ENCODE measurements at regions not wholly inside any gene's neighbourhood (a gene's known extent, or its start where the extent isn't known, plus 50 kb on each side); places are given as distances from the start of the nearest gene placed in this dataset.
"Not testable (repeated sequence)": the region's sequence is repeated elsewhere in the genome, so short reads cannot be mapped to it uniquely, and the experiment has no call there.

- DNase-seq (ENCODE audit: insufficient read length): no peak
- FAIRE-seq: no peak
- no peak for TF ChIP-seq POLR2A (IDR thresholded peaks at IDR 0.05; ENCODE audit: low read depth, low read length)
- no peak for TF ChIP-seq TAF1 (IDR thresholded peaks at IDR 0.05; ENCODE audit: borderline replicate concordance, low read depth, low read length)
- TF ChIP-seq POLR2AphosphoS5 (IDR thresholded peaks at IDR 0.05; ENCODE audit: low read depth, low read length): no peak
These were observed 93.4 kb upstream of the KIF2A start for GRCh38 chr5:62212648-62213047.

- TF ChIP-seq POLR2AphosphoS5 (IDR thresholded peaks at IDR 0.05; ENCODE audit: low read depth, low read length) (no peak), POLR2A (IDR thresholded peaks at IDR 0.05; ENCODE audit: low read depth, low read length) (no peak), TAF1 (IDR thresholded peaks at IDR 0.05; ENCODE audit: borderline replicate concordance, low read depth, low read length) (no peak)
- FAIRE-seq: no peak
These were observed 91.3 kb upstream of the KIF2A start for GRCh38 chr5:62214701-62215100.

GRCh38 chr5:62216603-62217002, 89.4 kb upstream of the KIF2A start:
- DNase-seq (ENCODE audit: insufficient read length); FAIRE-seq: not testable (repeated sequence)

More at GRCh38 chr5:62214701-62215100, 91.3 kb upstream of the KIF2A start:
- no peak for DNase-seq (ENCODE audit: insufficient read length)

- FAIRE-seq; DNase-seq (ENCODE audit: insufficient read length): not testable (repeated sequence)
These were observed 88.9 kb upstream of the KIF2A start for GRCh38 chr5:62217095-62217494.

DNA sequence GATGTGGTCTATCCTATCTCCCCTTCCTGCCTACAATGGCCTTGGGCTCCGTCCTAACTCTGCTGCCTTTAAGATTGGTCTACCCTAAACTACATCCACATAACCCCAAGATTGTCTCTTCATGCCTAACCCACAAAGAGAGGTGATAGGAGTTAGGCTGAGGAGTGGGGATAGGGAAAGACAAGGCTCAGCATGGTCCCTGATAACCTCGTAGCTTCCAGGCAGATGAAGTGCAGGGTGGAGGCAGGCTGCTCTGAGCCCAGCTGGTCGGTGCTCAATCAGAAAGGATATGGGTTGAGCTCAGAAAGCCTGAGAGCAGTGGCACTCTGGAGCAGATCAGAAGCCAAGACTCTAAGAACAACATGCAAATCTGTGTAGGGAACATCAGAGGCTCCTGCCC, 87.1 kb upstream of the KIF2A start:
- FAIRE-seq; DNase-seq (ENCODE audit: insufficient read length): not testable (repeated sequence)

DNA sequence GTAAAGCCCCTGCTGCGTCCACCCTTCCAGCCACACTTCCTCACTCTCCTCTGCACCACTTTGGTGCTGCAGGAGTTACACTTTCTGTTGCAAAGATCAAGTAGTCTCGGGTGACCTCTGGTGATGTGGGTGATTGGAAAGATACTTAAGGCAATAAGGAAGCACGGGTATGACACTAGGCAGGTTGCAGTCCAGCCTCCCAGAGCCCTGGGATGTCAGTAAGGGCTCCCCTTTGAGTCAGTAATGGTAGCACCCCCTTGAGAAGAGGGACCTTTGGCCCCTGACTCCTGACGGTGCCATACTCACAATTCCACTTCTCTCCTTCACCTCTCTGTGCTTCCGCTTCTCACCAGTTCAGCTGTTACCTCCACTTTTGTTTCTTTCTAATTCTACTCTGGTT, 84.1 kb upstream of the KIF2A start:
- DNase-seq (ENCODE audit: insufficient read length); FAIRE-seq: not testable (repeated sequence)

- not testable (repeated sequence) for DNase-seq (ENCODE audit: insufficient read length); FAIRE-seq
These were observed 83.7 kb upstream of the KIF2A start for GRCh38 chr5:62222305-62222704.

DNA sequence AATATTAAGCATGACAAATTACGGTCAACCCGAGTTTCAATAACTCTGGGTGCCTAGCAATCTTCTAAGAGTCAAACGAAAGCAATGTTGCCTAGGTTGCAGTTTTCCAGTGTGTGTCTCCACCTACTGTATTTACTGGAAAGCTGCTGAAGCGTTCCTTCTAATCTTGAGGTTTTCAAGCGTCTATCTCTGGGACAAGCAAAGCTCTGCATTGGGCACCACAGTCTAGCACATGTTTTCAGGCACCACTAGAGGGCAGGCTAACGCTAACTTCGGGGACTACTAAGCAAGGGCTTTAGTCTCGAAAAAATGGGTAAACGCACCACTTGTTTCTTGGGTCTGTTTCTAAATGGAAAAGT, 82.7 kb upstream of the KIF2A start:
- peak; percentile 77 for FAIRE-seq
- not testable (repeated sequence) for DNase-seq (ENCODE audit: insufficient read length)

GRCh38 chr5:62224987-62225601, 80.9 kb upstream of the KIF2A start:
- not testable (repeated sequence) for FAIRE-seq; DNase-seq (ENCODE audit: insufficient read length)

DNA sequence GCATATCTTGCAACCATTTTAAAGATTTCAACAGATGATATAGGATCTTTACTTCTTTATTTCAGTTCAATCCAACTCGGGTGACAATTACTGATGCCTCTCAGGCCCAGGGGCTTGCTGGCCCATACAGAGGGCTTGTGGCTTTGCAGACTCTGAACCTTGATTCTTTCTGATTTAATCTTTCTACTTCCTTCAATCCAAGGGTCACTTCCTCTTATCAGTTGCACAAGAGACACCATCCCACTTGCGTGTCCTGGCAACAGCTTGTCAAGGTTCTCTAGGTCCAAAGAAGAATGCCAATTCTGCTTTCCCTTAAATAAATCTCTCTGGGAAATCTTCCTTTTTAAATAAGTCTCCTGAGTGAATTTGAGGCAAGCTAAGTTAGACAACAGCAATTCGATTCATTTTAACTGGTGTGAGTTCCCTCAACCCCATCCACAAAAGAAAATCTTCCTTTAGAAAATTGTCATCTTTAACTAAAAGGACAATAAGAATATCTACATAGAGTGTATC, 75.1 kb upstream of the KIF2A start:
- FAIRE-seq: not testable (repeated sequence)

GRCh38 chr5:62231576-62231975, 74.4 kb upstream of the KIF2A start:
- FAIRE-seq: no peak
- DNase-seq (ENCODE audit: insufficient read length): no peak
- TF ChIP-seq POLR2A (IDR thresholded peaks at IDR 0.05; ENCODE audit: low read depth, low read length): no peak
- no peak for TF ChIP-seq POLR2AphosphoS5 (IDR thresholded peaks at IDR 0.05; ENCODE audit: low read depth, low read length)
- TF ChIP-seq TAF1 (IDR thresholded peaks at IDR 0.05; ENCODE audit: borderline replicate concordance, low read depth, low read length): no peak

More for the DNA sequence above, 75.1 kb upstream of the KIF2A start:
- DNase-seq (ENCODE audit: insufficient read length): not testable (repeated sequence)

GRCh38 chr5:62232218-62232617, 73.8 kb upstream of the KIF2A start:
- DNase-seq (ENCODE audit: insufficient read length); FAIRE-seq: not testable (repeated sequence)

- not testable (repeated sequence) for DNase-seq (ENCODE audit: insufficient read length); FAIRE-seq
These were observed 72.6 kb upstream of the KIF2A start for GRCh38 chr5:62233083-62234046.

DNA sequence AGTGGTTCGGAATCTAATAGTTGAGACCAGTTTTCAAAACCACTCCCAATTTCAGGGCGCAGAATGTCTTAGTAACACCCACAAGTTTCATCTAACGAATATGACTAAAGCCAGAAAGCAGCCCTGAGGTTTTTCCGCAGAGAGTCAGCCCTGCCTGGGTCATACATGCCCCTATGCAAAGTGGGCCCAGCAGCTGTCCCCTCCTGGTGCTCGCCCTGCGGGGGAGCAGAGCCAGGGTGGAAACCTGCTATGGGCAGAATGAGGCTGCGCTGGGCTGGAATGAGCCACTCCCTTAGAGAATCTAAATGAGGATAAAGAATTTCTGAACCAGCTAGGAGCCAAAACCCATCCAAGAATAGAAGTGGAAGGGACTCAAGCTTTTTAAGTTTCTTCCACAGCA, 69.4 kb upstream of the KIF2A start:
- not testable (repeated sequence) for DNase-seq (ENCODE audit: insufficient read length); FAIRE-seq

DNA sequence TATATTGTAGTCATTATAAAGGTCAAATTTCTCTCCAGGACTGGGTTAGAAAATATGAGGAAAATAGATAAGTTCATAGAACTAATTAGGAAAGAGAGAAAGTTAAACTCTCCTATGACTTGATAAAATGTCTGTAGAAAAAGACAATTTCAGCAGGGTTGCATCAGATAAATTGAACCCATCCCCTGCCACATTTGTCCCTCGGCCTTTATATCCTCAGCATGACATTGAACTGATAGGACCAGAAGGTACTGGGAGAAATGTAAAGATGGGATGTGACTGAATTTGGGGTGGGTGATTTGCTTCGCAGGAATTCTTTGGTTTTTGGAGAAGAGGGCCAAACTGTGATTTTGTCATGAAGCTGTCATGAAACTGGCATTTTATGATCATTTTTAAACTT, 68.1 kb upstream of the KIF2A start:
- FAIRE-seq; DNase-seq (ENCODE audit: insufficient read length): not testable (repeated sequence)

GRCh38 chr5:62238584-62238983, 67.4 kb upstream of the KIF2A start:
- not testable (repeated sequence) for FAIRE-seq; DNase-seq (ENCODE audit: insufficient read length)

GRCh38 chr5:62240494-62240893, 65.5 kb upstream of the KIF2A start:
- FAIRE-seq; DNase-seq (ENCODE audit: insufficient read length): not testable (repeated sequence)

GRCh38 chr5:62242000-62242399, 64.0 kb upstream of the KIF2A start:
- not testable (repeated sequence) for FAIRE-seq; DNase-seq (ENCODE audit: insufficient read length)

- FAIRE-seq; DNase-seq (ENCODE audit: insufficient read length): not testable (repeated sequence)
These were observed 63.0 kb upstream of the KIF2A start for GRCh38 chr5:62243046-62243445.
